Bronchial epithelial cell (primary cell): ENCODE measurements at regions not wholly inside any gene's neighbourhood (a gene's known extent, or its start where the extent isn't known, plus 50 kb on each side); places are given as distances from the start of the nearest gene placed in this dataset.
"Not testable (repeated sequence)": the region's sequence is repeated elsewhere in the genome, so short reads cannot be mapped to it uniquely, and the experiment has no call there.

ENCODE experiments used
- DNase-seq: peaks from one replicate; pipeline ENCODE4 v3.0.0-alpha.2; 2010; ENCODE audit warnings: low read depth
- FAIRE-seq: peaks from 2 replicates; lab custom pipeline; 2011; peaks lifted over from hg19 to GRCh38; lab: Jason Lieb, UNC
- H3K27me3 ChIP-seq: 2 replicates; pipeline ENCODE4 v1.5.1; 2011; ENCODE audit warnings: low read length; ENCODE audit not compliant: control insufficient read depth, insufficient read depth
- H3K36me3 ChIP-seq: 2 replicates; pipeline ENCODE4 v1.5.1; 2011; ENCODE audit warnings: low read length; ENCODE audit not compliant: control insufficient read depth, insufficient read depth
- H3K4me3 ChIP-seq: 2 replicates; pipeline ENCODE4 v1.5.1; 2011; ENCODE audit warnings: mild to moderate bottlenecking, low read depth, low read length, control low read depth
- CTCF ChIP-seq: IDR thresholded peaks from 2 replicates; pipeline ENCODE4 v1.5.1; 2011; ENCODE audit warnings: mild to moderate bottlenecking, moderate library complexity, low read length, control low read depth, inconsistent platforms; ENCODE audit not compliant: insufficient read depth, severe bottlenecking

- no peaks in the 10 kb centered on the region for H3K27me3 ChIP-seq
- FAIRE-seq = no peak
- TF ChIP-seq CTCF = no peak
These were observed 58.1 kb upstream of the P3H2 start for GRCh38 chr3:190178779-190179178.

GRCh38 chr3:190176933-190177525 lies 56.3 kb upstream of the P3H2 start:
- FAIRE-seq, H3K27me3 ChIP-seq, DNase-seq, H3K36me3 ChIP-seq, H3K4me3 ChIP-seq: not testable (repeated sequence)

More at GRCh38 chr3:190178779-190179178, 58.1 kb upstream of the P3H2 start:
- peak; percentile 88 for DNase-seq
- H3K4me3 ChIP-seq = no peak overlapping the region
- no peaks in the 10 kb centered on the region for H3K36me3 ChIP-seq

- not testable (repeated sequence) for DNase-seq, H3K4me3 ChIP-seq, H3K27me3 ChIP-seq, H3K36me3 ChIP-seq
- FAIRE-seq = peak; percentile 64
These were observed 55.4 kb upstream of the P3H2 start for GRCh38 chr3:190176106-190176505.

- Histone ChIP-seq H3K36me3 (no peaks in the 10 kb centered on the region), H3K27me3 (no peaks in the 10 kb centered on the region), H3K4me3 (no peak overlapping the region)
- DNase-seq (peak; percentile 54), FAIRE-seq (no peak)
- TF ChIP-seq CTCF = no peak
These were observed 54.8 kb upstream of the P3H2 start for GRCh38 chr3:190175490-190175889.

- Histone ChIP-seq H3K27me3 (no peaks in the 10 kb centered on the region), H3K36me3 (no peaks in the 10 kb centered on the region), H3K4me3 (no peak overlapping the region)
- DNase-seq = no peak
- FAIRE-seq = no peak
- no peak for TF ChIP-seq CTCF
These were observed 53.8 kb upstream of the P3H2 start for GRCh38 chr3:190174471-190174870.

- no peak for TF ChIP-seq CTCF
- Histone ChIP-seq H3K36me3 (no peaks in the 10 kb centered on the region), H3K4me3 (no peak overlapping the region), H3K27me3 (no peaks in the 10 kb centered on the region)
- DNase-seq = no peak
- no peak for FAIRE-seq
These were observed 52.7 kb upstream of the P3H2 start for GRCh38 chr3:190173426-190173825.

GRCh38 chr3:190172751-190173150 lies 52.1 kb upstream of the P3H2 start:
- DNase-seq (peak; percentile 81), FAIRE-seq (no peak)
- TF ChIP-seq CTCF = no peak
- Histone ChIP-seq H3K27me3 (no peaks in the 10 kb centered on the region), H3K36me3 (no peaks in the 10 kb centered on the region), H3K4me3 (no peak overlapping the region)
